T follicular helper cell (primary cell): ENCODE measurements at regions not wholly inside any gene's neighbourhood (a gene's known extent, or its start where the extent isn't known, plus 50 kb on each side); places are given as distances from the start of the nearest gene placed in this dataset.

ENCODE experiments used
- DNase-seq: peaks from one replicate; pipeline ENCODE4 v3.0.0-alpha.2; 2020; ENCODE audit warnings: low read depth

DNA sequence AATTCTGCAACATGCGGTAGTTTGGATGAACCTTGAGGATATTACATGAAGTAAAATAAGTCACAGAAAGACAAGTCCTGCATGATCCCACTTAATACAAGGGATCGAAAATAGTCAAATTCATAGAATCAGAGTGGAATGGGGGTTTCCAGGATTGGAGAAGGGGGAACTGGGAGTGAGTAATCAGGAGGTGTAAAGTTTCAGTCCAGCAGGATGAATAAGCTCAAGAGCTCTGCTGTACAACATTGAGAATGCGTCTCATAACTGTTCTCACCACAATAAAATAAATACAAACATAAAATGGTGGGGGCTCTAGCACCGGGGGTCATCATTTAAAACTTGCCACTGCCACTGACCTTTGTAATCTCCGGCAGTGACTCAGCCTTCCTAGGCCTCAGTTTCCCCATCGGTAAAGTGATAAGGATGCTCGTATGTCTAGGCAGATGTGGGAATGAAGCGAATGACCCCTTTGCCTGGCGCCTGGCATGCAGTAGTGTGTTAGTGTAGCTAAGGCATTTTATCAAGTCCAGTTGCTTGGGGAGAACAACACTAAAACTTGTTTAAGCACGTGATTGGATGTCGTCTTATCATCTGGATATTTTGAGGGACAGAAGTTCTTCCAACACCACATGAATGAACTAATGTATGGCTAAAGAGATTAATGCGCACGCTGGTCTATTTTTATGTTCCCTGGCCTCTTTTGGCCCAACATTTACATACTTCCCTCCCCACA lies 421.1 kb downstream of the QKI start:
- no peak for DNase-seq

DNA sequence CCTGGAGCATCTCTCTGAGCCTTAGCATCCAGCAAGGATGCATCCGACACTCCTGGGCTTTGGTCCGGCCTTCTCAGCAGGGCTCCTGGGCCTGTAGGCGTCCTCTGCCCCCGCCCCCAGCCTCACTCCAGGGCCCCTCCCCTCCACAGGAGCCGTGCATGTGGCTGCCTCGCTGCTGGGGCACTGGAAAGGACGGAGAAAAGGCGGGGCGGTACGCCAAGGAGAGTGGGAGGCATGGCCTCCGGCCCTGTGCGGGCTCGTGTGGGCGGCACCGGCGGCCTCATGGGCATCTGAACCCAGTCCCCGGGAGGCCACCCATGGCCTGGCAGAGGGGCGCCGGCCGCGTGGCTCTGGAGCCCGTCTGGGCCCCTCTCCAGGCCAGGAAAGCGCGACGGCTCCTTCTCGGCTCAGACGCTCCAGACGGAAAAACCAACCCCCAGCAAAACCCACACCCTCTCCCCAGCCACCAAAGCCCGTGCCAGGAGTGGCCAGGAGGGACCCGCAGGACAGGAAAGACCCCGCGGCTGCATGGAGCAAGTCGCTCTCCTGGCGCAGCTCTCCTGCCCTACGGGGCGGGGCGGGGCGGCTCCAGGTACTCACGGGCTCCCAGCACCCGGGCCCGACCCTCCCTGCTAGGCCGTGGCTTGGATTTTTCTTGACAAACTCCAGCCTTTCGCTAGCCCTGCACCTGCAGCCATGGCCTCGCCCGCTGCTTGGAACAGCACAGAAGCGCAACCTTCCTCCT lies 419.9 kb downstream of the QKI start:
- no peak for DNase-seq

DNA sequence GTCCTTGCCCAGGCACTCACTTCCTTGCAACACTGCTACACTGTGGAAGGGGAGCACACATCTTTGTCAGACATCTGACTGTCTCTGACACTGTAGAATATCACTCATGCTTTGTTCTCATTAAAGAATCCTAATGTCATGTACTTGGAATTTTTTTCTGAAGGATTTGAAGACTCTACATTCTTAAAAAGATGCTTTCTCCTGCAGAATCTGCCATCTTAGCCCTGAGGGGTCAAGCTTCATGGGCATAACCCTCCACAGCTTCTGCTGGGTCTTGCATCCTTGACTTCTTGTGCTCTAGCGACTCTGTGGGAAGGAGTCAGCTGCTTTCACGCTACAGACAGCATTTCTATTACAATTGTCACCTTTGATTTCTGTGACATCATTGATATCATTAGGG lies 417.2 kb downstream of the QKI start:
- no peak for DNase-seq

DNA sequence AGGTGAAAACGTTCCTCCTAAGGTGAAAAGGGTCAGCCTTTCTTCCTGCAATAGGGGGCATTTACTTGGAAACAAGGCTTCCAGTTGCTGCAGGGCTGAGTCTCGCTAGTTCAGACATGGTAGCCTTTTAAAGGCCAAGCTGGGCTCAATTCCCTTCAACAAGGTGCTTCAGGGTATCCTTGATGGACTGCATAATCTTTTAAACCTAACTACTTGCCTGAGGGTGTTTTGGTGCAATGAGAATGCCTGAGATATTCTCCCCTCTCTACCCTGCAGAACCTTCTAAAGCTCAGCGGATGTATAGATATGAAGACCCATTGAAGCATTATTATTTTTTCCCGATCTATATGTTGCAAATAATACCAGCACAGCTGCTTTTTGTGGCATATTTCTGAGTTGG lies 416.1 kb downstream of the QKI start:
- no peak for DNase-seq

DNA sequence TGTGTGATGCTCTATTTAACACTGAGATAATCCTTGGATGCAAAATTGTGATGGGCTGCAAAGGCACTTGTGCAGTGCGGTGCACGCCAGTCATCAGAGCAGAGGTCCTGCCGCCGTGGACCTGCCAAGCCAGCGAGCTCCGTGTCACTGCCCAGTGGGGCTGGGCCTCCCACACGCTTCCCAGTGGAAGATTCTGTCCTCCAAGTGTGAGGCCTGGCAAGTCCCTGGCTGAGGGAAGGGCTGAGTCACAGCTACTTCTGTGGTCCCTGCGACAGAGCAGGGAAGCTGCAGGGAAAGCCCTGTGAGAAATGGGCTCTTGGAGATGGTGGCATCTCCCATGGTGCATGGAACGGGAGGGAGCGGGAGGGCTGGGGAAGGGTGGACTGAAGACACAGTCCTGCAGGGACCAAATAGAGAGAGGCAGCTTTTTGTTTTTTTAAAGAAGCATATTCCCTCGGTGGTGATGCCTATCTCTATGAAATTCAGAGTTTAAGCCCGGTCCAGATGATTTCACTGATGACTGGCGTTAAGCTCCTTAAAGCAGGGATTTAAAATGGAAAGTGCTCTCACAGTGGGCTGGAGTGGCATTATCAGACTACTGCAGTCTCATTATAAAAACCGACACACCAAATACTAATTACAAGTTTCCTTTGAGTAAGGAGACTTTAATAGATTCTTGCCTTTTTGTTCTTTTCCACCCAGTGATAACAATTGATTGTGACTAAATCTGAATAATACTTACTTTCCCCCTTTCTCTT lies 413.7 kb downstream of the QKI start:
- DNase-seq = no peak

DNA sequence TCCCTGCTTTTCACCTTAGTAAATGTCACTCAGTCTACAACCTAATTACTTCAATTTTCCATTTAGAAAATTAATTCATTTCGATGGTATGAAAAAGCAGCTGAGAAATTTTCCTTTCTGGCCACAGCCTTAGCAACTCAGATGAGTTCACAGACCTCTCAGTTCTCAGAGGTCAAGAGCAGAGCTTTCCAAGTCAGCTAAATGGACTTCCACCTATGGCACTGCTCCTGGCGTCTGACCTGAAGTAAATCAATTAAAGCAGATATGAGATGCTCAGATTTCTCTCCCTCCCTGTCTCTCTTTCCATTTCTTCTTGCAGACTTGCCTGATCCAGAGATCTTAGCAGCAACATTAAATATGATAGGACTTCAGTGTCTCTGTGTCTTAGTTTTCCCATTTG lies 412.6 kb downstream of the QKI start:
- DNase-seq = no peak

DNA sequence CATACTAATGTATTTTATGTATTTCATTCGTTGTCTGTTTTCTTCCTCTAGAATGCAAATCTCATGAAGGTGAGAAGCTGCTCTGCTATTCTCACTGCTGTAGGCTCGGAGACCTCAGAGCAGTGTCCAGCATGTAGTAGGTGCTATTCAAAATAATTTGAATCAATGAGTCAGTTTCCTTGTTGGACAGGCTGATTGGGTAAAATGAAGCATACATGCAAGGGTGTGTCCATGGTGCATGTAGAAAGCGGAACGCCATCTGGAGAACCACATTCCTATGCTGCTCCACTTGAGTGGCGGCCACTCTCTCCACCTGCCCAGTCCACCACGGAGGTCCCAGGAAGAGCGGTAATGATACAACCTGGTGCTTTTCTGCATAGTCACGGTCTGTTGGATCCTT lies 412.1 kb downstream of the QKI start:
- no peak for DNase-seq

DNA sequence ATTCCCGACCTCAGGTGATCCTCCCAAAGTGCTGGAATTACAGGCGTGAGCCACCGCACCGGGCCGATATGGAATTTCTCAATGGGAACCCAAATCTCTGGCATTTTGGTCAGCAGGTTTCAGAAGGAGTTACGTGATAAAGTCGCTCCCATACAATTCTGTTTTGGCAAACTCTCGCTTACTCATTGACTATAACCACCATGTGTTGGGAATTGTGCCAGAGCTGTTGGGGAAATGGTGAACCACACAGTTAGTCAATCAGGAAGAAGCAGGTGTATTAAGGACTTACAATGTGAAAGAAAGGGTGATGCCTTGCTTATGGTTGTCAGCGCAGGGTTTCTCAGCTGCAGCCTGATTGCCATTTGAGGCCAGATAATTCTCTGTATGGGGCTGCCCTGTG lies 410.5 kb downstream of the QKI start:
- no peak for DNase-seq

DNA sequence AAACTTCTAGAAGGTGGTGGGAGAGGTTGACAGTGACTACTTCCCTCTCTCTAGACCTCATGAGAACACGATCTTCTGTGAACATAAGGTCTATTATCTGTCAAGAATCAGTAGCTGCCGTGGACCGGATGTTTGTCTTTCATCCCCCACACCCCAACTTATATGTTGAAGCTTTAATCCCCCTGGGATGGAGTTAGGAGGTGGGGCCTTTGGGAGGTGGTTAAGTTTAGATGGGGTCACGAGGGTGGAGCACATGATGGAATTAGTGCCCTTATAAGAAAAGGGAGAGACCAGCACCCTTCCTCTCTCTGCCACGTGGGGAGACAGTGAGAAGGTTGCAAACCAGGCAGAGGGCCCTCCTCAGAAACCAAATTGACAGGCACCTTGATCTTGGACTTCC lies 409.1 kb downstream of the QKI start:
- no peak for DNase-seq

DNA sequence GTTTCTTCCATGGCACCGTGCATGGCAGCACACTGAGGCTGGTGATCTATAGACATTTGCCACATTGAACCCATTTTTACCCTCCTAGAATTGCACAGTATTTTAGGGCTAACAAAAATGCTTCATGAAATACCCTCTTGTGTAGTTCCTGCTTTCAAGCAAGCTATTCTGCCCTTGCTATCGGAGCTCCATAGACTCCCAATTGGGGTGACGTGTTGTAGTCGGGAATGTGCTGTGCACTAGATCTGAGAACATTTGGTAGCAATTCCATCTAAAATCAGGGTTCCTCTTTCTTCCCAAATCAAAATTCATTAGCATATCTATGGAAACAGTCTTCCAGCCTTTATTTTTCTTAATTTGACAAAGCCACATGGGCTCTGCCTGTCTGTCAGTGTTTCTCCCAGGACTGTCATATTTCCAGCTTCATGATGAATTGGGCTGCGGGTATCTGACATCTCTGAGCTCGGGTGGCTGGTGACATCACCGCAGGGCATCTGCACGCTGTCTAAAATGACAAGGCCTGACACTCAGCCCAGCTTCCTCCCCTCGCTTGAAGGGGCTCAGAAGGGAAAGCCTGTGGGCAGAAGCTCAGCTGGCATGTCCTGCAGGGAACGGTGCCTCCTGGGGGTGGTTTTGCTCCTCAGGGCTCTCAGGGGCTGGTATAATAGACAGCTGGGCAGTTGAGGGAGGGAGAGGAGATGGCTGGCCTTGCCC lies 406.4 kb downstream of the QKI start:
- no peak for DNase-seq

DNA sequence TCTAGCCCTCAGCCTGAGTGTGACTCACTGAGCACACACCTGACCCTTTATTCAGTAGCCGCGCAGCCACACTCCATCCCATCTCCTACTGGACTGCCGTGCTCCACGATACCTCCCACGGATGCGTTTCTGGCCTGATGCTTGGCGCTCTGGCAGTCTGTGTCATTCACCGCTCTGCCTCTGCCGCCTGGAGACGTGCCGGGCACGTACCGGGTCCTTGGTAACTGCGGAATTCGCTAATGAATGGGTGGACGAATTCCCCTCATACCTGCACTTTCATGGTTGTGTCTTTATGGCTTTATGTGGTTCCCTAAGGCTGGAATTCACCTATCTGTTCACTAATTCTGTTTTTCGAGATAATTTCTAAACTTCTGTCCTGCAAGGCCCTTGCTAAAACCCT lies 405.7 kb downstream of the QKI start:
- DNase-seq = no peak

DNA sequence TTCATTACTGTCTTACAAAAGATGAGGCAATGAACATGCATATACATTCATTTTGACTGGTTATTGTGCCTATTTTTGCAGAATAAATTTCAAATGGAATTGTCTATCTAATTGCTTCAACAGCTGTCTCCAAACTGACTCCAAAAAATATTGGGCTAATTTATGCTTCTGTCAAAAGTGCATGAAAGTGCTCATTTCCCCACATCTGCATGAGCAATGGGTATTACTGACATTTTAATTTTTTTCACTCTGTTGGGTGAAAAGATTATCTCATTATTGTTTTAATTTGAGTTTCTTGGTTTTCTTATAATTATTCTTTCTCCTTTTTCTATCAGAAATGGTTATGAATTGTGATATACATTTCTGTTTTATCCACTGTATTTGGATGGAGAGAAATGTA lies 404.2 kb downstream of the QKI start:
- DNase-seq = no peak

DNA sequence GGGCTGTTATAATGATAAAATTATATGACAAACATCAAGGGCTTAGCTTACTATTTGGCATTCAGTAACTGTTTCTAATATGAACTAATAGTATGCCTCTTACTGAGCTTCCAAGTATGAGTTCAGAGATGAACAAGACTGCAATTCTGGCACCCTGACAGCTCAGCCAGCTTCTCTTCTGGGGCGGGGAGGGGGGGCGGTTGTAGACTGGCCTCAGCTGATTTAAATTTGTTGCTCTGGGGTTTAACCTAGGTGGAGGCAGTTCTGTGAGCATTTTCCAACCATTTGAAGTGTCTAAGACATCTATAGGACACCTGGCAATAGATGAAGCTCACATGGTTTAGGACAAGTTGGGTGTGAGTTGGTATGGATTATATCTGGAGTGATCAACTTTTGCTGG lies 401.9 kb downstream of the QKI start:
- no peak for DNase-seq

DNA sequence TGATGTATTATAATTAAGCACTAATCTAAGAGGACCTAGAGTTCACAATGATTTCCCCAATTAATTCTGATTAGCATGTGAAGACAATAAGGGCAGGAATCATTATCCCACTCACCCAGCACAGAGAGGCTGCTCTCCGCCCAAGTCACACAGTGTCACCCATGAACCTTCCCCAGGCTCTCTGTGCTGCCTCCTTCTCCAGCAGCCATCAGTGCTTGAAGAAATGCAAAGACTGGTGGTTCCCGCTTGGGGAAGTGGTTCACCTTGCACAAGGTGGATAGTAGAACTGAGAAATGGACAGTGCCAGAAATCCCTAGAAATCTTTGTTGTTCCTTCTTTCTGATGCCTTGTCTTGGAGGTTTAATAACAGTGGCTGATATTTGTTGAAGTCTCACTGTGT lies 401.3 kb downstream of the QKI start:
- no peak for DNase-seq

DNA sequence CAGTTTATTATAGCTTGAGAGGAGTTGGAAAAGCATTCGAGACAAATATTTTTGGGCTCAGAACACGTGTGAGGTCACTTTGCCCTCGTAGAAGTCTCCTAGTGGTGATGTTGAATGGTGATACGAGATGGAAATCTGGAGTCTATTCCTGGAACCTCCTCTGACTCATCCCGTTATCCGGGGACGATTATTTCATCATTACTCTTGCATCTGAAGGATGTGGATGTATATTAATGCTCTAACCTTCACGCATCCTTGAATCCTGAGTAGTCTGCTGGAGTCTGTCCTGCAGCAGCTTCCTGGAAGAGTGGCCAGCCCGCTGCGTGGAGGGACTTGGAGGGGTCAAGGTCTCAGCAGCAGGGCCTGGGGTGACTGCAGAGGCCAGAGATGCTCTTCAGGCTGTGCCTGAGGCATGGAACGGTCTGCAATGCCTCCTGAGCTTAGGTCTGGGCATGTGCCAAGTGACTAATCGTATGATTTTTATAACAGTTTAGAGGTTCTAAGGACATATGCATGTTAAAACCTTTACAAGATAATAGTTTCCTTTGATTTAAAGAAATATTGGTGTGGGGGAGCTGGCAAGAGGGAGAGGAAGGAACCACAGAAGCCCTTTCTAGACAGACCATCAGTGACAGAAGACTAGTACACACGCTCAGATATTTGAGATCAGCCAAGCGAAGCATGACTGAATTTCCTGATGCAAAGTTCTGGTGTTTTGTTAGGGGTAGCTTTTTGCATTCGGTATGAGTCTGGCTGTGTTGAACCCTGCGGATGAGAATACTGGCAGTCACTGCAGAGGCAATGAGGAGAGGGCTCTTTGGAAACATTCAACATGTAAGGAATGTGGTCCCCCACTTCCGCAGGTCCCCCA lies 400.2 kb downstream of the QKI start:
- no peak for DNase-seq

DNA sequence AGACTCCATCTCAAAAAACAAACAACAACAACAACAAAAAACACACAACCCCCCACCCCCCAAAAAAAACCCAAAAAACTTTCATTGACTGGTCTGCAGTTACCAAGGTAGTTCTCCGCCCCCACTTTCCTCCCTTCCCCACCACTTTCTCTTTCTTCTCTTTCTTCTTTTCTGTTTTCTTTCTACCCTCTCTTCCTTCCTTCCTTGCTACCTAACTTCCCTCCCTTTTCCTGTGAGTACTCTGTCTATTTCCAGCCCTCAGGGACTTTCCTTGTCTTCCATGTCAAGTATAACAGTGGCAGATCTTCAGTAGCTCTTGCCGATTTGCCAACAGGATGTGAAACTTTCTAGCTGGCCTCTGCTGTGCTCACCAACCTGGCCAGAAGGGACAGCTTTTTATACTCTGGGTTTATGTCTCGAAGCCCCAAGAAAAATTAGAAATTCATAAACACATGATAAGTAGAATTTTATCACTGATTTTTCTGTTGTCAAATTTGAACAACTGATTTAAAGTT lies 399.5 kb downstream of the QKI start:
- no peak for DNase-seq

DNA sequence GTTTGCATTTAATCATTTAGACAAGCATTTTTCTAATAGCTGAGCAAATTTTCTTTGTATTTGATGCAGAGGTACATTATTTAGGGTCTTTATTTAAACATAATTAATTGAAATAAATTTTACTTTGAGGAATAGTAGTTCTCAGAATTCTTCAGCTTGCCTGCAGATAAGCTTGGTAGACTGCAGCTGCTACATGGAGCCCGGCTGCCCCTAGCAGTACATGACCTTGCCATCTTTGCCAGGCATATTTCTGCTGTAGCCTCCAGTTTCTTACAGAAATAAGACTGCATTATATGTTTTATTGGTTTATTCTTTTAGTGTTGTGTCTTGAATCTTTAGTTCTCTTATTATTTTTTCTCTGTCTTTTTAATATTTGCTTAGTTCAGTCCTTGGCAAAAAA lies 396.8 kb downstream of the QKI start:
- DNase-seq = no peak

DNA sequence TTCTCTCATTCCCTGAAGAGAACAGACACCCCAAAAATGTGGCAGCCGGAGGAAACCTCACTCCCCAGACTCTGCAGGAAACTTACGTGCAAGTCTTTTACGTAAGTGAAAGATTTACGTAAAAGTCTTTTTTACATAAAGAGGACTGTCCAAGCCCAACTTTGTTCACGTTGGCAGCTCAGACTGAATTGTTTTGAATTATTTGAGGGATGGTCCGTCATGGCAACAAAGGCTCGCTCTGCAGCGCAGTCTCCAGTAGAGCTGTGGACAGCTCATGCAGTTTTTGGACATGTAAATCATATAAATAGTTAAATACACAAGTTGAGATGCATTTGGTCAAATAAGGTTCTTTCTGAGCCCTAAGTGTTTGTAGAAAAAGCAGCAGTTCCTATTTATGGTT lies 394.8 kb downstream of the QKI start:
- DNase-seq = no peak

DNA sequence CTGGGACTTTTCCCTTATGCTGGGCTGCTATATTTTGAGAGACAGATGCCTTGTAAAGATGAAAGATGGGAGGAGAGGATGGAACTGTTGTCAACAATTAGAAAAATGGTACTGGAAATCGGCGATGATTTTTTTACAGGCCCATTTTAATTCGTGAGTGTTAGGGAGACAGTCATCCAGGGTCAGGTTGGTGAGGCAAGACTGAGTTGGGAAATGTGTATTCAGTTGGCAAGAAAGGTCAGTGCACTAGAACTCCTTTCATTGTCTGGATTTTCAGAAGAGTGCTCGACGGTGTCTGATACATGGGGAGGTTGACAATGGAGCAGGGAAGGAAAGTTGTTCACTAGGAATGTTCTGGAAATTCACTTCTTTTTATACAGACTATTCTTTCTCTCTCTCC lies 394.4 kb downstream of the QKI start:
- DNase-seq = no peak

DNA sequence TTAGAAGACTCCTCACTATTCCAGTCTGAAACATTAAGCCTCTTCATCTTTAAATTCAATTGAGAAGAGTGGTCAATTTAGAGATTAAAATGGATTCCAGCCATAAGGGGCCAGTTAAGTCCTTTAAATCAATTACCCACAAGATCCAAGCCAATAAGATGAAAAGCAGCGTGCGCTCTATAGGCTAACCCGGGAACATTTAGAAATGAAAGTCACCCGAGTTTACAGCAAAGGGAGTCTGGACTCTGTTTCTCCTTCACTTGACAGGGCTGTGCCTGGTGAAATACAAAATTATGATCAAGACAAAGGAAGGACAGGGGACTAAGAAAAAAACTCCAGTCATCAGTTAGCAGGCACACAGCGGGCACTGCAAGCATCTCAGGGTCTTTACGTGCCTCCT lies 393.7 kb downstream of the QKI start:
- no peak for DNase-seq
